HG03558 (cell line): ENCODE measurements at regions not wholly inside any gene's neighbourhood (a gene's known extent, or its start where the extent isn't known, plus 50 kb on each side); places are given as distances from the start of the nearest gene placed in this dataset.

Source experiments
- ATAC-seq: cut with Tn5 transposase; IDR thresholded peaks from one replicate; pipeline ENCODE4 v1.9.1; 2021; ENCODE audit warnings: moderate number of reproducible peaks; ENCODE audit not compliant: unreplicated experiment; ENCODE audit errors: extremely low read depth

- ATAC-seq = no peak
Observed at GRCh38 chr18:8942909-8943545, 159.5 kb upstream of the NDUFV2 start.

DNA sequence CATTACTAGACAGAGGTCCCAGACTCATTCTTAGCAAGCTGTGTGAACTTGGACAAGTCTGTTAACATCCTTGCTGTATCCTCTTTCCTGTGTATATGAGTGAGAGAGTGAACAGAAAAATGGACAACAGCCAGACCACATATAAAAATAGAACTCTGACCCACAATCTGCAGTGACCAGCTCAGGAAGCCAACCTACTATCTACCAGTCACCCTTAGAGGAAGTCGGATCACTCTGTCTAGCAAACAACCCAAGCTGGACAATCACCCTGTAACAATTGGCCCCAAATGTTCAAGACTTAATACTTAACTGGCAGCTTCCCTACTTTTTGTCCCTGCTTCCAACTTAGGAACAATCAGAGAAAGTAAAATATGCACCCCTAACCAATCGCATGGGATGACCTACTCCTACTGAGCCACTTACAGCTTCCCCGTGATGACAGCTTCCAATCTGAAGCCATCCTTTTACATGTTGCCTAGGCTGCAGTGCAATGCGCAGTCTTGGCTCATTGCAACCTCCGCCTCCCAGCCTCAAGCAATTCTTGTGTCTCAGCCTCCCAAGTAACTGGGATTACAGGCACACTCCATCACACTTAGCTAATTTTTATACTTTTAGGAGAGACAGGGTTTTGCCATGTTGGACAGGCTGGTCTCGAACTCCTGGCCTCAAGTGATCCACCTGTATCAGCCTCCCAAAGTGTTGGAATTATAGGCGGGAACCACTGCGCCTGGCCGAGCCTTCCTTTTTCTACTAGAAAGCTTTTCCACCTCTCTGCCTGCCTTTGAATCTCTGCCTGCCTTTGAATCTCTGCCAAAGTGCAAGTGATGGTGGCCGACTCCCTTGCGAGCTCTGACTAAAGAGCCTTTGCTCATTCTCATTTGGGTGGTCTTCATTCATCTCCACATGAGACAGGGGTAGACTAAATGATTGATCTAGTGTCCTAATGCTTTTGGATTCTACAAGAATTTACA, 158.3 kb upstream of the NDUFV2 start:
- ATAC-seq = no peak

GRCh38 chr18:8944871-8945245, 157.6 kb upstream of the NDUFV2 start:
- no peak for ATAC-seq

DNA sequence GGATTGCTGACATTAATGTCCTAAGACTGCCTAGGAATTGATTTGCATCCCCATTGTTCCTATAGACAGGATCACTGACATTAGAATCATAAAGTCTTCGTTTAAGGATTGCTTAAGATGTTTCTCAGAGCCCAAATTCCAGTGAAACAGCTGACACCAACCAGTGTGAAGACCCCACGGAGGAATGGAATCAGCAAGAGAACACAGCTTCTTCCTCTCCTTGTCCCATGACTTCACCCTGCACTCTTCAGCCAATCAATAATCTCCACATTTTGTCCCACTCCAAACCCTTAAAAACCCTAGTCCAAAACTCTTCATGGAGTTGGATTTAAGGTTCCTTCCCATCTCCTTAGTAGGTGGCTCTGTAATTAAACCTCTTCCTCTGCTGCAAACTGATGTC, 157.0 kb upstream of the NDUFV2 start:
- no peak for ATAC-seq

DNA sequence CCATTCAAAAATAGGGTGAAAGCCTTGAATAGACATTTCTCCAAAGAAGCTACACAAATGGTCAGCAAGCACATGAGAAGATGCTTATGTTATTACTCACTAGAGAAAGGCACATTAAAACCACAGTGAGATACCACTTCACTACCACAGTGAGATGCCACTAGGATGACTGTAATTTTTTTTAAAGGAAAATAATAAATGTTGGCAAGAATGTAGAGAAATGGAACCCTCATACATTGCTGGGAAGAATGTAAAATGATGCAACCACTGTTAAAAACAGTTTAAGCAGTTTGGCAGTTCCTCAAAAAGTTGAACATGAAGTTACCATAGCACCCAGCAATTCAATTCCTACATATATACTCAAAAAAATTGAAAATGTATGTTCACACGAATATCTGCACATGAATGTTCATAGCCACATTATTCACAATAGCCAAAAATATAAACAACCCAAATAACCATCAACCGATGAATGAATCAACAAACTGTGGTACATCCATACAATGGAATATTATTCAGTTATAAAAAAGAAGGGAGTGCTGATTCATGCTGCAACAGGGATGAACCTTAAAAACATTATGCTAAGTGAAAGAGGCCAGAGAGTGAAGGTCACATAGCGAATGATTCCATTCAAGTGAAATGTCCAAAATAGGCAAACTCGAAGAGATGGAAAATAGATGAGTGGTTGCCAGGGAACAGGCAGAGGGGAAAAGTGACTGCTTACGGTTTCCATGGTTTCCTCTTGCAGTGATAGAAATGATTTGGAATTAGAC, 156.2 kb upstream of the NDUFV2 start:
- no peak for ATAC-seq

GRCh38 chr18:8947566-8947965, 154.9 kb upstream of the NDUFV2 start:
- no peak for ATAC-seq

DNA sequence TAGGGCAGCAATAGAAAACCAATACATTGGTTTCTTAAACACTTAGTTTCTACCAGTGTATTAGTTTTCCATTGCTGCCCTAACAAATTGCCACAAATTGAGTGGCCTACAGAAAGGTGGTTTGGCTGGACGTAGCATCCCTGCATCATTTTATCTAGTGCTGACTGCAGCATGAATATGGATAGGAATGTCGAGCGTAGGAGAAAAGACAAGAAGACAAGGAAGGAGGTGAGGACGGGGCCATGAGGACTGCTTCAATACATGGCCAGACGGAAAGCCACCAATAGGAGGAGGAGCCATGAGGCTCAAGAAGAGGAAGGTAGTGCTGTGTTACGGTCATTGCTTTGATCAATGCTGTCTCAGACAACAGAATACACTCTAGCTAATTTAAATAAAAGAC, 154.5 kb upstream of the NDUFV2 start:
- ATAC-seq = no peak

GRCh38 chr18:8948471-8949149, 153.9 kb upstream of the NDUFV2 start:
- ATAC-seq = no peak

- no peak for ATAC-seq
Observed at GRCh38 chr18:8949206-8949605, 153.3 kb upstream of the NDUFV2 start.

DNA sequence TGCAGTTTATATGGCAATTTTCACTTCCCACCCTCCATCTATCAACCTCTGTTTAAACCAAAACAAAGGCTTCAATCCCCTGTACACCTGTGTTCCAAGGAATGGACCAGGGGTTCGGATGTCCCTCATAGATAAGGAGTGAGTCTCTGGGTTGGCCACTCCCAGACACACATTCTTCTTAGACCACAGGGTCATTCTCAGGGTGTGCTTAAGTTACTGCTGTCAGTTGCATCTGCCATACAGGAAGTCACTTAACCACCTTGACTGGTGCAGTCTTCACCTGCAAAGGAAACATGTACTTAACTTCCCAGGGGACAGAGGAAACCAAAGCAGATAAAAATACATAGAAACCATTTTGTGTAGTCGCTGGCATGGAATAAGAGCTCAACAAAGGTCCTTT, 151.0 kb upstream of the NDUFV2 start:
- ATAC-seq = no peak

DNA sequence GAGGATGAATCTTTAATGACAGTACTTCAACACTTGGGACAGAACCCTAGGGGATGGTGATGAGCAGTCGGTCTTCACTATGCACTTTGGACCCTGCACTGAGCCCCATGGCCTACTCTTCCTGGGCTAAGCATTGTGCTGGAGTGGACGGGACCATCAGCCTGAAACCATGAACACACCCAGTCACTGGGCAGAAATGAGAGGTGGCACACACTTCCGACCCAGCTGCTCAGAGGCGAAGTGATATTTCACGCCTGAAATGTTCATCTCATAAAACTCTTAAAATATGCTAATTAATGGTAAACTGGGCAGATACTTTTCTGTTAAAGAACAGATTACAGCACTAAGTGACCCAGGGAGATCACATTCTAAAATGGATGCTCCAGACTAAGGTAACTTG, 150.3 kb upstream of the NDUFV2 start:
- ATAC-seq = no peak

DNA sequence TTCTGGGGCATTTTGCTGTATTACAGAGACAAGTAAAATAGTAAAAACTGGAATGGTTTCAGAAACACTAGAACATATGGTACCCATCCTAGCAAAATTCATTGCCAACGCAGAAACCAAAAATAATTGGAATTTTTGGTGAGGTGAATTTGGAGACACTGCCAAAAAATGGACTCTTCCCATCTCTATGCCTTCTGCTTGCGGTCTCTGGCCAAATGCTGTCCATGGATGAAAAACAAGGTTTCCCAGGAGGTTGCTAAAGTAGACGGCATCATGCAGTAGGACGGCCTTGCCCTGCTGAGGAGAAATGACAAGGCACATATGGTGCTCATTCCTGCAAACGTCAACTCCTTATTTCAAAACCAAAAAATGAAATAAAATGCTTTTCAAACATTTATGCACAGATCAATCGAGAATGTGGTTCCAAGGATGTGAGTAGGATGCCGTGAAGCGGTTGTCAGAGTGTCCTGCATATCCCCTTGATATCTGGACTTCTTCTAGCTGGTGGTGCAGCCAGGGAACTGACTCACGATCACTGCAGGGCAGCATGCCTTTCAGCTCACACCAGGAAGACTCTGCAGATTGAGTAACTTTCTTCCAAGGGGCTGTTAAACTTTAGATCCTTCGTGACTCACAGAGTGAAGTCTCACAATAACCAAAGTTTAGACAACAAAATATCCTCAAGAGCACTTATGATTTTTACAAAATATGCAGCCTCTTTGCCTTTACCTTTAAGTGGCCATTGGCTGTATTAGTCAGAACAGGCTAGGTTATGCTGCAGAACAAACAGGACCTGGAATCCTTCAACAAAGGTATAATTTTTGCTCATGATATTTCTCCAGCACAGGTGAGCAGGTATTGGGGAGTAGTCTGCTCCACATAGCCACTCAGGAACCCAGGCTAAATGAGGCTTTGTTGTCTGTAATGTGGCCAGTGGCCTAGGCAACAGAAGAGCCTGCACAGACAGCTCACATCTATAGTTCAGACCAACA, 149.4 kb upstream of the NDUFV2 start:
- no peak for ATAC-seq

GRCh38 chr18:8957731-8958130, 144.8 kb upstream of the NDUFV2 start:
- ATAC-seq = no peak

- no peak for ATAC-seq
Observed at GRCh38 chr18:8958660-8959059, 143.8 kb upstream of the NDUFV2 start.

- ATAC-seq = no peak
Observed at GRCh38 chr18:8959551-8960135, 142.9 kb upstream of the NDUFV2 start.

DNA sequence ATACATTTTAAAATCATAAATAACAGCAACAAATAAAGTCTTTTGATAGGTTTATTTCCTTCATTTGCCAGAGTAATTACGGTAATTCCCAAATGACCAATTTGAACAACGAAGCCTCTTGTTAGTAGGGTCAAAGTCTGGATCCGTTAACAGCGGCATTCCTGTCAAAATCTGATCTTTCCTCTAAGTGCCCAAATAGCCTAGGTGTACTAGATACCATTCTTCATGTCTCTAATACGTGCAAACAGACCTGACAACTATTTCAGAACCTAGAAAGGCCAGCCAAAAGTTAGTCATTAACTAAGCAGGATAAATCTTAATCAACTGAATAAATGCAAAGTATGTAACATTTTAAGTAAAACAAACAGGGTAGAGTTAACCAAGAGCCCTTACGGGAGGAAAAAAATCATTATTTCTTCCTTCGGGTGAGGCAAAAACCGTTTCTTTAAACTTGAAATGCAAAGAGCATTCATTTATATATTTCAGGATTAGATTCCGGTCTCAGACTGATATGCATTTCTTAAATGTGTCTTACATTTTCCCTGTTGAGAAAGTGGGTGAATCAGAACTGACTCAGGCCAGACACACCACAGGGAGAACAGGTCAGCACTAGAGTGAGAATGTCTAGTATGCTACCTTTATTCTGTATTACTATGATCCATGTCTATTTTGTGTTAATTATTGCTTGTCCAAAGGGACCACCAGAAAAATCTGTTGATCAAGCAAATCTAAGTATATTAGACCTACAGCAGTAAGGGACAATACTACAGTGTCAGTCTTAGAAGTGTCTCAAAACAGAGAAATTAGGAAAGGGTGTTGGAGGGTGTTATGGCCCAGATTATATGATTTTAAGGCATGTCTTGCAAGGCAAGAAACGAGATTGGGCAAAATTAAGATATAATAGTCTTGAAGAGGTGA, 141.5 kb upstream of the NDUFV2 start:
- no peak for ATAC-seq

DNA sequence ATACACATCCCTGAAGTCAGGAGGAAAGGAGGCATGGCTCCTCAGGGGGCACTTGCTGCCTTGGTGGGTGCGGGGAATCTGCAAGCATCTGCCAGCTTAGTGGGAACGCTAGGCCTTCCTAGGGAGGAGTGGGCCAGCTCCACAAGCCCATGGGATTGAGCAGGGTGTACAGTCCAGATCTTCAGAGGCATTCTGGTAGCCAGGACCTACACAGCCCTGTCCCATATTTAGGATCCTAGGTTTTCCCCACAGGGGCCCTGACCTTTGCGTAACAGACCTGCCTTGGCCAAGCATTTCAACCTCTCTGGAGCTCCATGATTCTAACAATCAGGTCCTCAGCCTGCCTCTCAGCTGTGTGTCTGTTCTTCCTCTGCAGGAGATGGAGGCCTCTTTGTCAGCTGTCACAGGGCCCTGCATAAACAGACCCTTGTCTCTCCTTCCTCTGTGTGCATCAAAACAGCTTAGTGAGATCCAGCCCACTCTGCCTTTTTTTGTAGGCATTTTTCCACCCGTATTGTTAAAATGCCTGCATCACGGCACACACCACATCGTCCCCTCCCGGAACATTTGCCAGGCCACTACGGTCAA, 140.2 kb upstream of the NDUFV2 start:
- no peak for ATAC-seq
